SIG-M5 treated with dmso at 0.1 percent for 504 hours (cell line): ENCODE measurements at regions not wholly inside any gene's neighbourhood (a gene's known extent, or its start where the extent isn't known, plus 50 kb on each side); places are given as distances from the start of the nearest gene placed in this dataset.

Experiments
- DNase-seq: peaks from one replicate; lab custom pipeline; 2025; ENCODE audit not compliant: unreplicated experiment; lab: John Stamatoyannopoulos, UW

- no peak for DNase-seq
Measured at GRCh38 chr15:91711384-91712033, 142.0 kb upstream of the SLCO3A1 start.

- DNase-seq = no peak
Measured at GRCh38 chr15:91712286-91712685, 141.2 kb upstream of the SLCO3A1 start.

- DNase-seq = no peak
Measured at GRCh38 chr15:91716536-91716935, 137.0 kb upstream of the SLCO3A1 start.

GRCh38 chr15:91717811-91718210 lies 135.7 kb upstream of the SLCO3A1 start:
- DNase-seq = no peak

- no peak for DNase-seq
Measured at GRCh38 chr15:91723959-91724358, 129.5 kb upstream of the SLCO3A1 start.

- DNase-seq = no peak
Measured at GRCh38 chr15:91733661-91734060, 119.8 kb upstream of the SLCO3A1 start.

GRCh38 chr15:91737151-91737818 lies 116.2 kb upstream of the SLCO3A1 start:
- DNase-seq = no peak

GRCh38 chr15:91741986-91742385 lies 111.5 kb upstream of the SLCO3A1 start:
- DNase-seq = no peak

GRCh38 chr15:91751611-91752010 lies 101.9 kb upstream of the SLCO3A1 start:
- no peak for DNase-seq

- DNase-seq = peak; percentile 6
Measured at GRCh38 chr15:91752081-91752785, 101.3 kb upstream of the SLCO3A1 start.

- DNase-seq = no peak
Measured at GRCh38 chr15:91759560-91759959, 93.9 kb upstream of the SLCO3A1 start.

- DNase-seq = no peak
Measured at GRCh38 chr15:91765660-91766059, 87.8 kb upstream of the SLCO3A1 start.

- DNase-seq = no peak
Measured at GRCh38 chr15:91769476-91769875, 84.0 kb upstream of the SLCO3A1 start.

GRCh38 chr15:91769894-91770293 lies 83.6 kb upstream of the SLCO3A1 start:
- DNase-seq = no peak

GRCh38 chr15:91776104-91776503 lies 77.4 kb upstream of the SLCO3A1 start:
- no peak for DNase-seq

GRCh38 chr15:91779960-91780359 lies 73.5 kb upstream of the SLCO3A1 start:
- DNase-seq = no peak

GRCh38 chr15:91780387-91780786 lies 73.1 kb upstream of the SLCO3A1 start:
- no peak for DNase-seq

GRCh38 chr15:91782221-91782620 lies 71.3 kb upstream of the SLCO3A1 start:
- no peak for DNase-seq

- DNase-seq = no peak
Measured at GRCh38 chr15:91783008-91783407, 70.5 kb upstream of the SLCO3A1 start.

- DNase-seq = no peak
Measured at GRCh38 chr15:91783451-91783850, 70.1 kb upstream of the SLCO3A1 start.

GRCh38 chr15:91784973-91785709 lies 68.4 kb upstream of the SLCO3A1 start:
- no peak for DNase-seq

- DNase-seq = no peak
Measured at GRCh38 chr15:91787198-91787597, 66.3 kb upstream of the SLCO3A1 start.
